Stimulated activated naive CD8-positive, alpha-beta T cell treated with anti-CD3 and anti-CD28 coated beads, Interleukin-15, Interleukin-2, amounts not matched to agents 100 U/mL and 50 U/mL, for 24 hours (primary cell): ENCODE measurements at regions not wholly inside any gene's neighbourhood (a gene's known extent, or its start where the extent isn't known, plus 50 kb on each side); places are given as distances from the start of the nearest gene placed in this dataset.

Source experiments
- ATAC-seq: fragments of 150-1000 bp; cut with Tn5 transposase; one replicate; pipeline ENCODE4 v1.10.0; 2021
- DNase-seq: peaks from one replicate; pipeline ENCODE4 v3.0.0; 2021

- ATAC-seq (no peak), DNase-seq (no peak)
These were observed 50.4 kb downstream of the RTL9 start for GRCh38 chrX:110408949-110409588.

- DNase-seq (peak; percentile 9), ATAC-seq (no peak)
These were observed 51.3 kb downstream of the RTL9 start for GRCh38 chrX:110409925-110410324.

GRCh38 chrX:110410603-110411002 lies 52.0 kb downstream of the RTL9 start:
- no peak for ATAC-seq
- DNase-seq = no peak

- DNase-seq (peak; percentile 69), ATAC-seq (peak; percentile 83)
These were observed 54.5 kb downstream of the RTL9 start for GRCh38 chrX:110412971-110413726.

- DNase-seq (no peak), ATAC-seq (no peak)
These were observed 55.1 kb downstream of the RTL9 start for GRCh38 chrX:110413727-110414124.

- DNase-seq (no peak), ATAC-seq (no peak)
These were observed 55.6 kb downstream of the RTL9 start for GRCh38 chrX:110414273-110414672.

- ATAC-seq (no peak), DNase-seq (no peak)
These were observed 56.2 kb downstream of the RTL9 start for GRCh38 chrX:110414679-110415439.

GRCh38 chrX:110415440-110416170 lies 57.0 kb downstream of the RTL9 start:
- ATAC-seq = no peak
- DNase-seq = no peak

GRCh38 chrX:110417128-110417527 lies 58.5 kb downstream of the RTL9 start:
- ATAC-seq = no peak
- DNase-seq = no peak

GRCh38 chrX:110418316-110419235 lies 59.9 kb downstream of the RTL9 start:
- ATAC-seq = no peak
- no peak for DNase-seq

GRCh38 chrX:110419512-110419911 lies 60.9 kb downstream of the RTL9 start:
- no peak for ATAC-seq

GRCh38 chrX:110420771-110421499 lies 62.3 kb downstream of the RTL9 start:
- DNase-seq (no peak), ATAC-seq (no peak)

More at GRCh38 chrX:110419512-110419911, 60.9 kb downstream of the RTL9 start:
- no peak for DNase-seq

GRCh38 chrX:110421500-110422455 lies 63.1 kb downstream of the RTL9 start:
- no peak for DNase-seq
- no peak for ATAC-seq

GRCh38 chrX:110425222-110426154 lies 66.8 kb downstream of the RTL9 start:
- DNase-seq = no peak
- no peak for ATAC-seq

GRCh38 chrX:110426155-110426504 lies 67.5 kb downstream of the RTL9 start:
- ATAC-seq = no peak
- DNase-seq = no peak

GRCh38 chrX:110427076-110427475 lies 68.4 kb downstream of the RTL9 start:
- no peak for DNase-seq
- ATAC-seq = no peak

GRCh38 chrX:110428144-110428543 lies 69.5 kb downstream of the RTL9 start:
- DNase-seq = no peak
- no peak for ATAC-seq
